ENCODE measurements at regions not wholly inside any gene's neighbourhood (a gene's known extent, or its start where the extent isn't known, plus 50 kb on each side); places are given as distances from the start of the nearest gene placed in this dataset.

DNA sequence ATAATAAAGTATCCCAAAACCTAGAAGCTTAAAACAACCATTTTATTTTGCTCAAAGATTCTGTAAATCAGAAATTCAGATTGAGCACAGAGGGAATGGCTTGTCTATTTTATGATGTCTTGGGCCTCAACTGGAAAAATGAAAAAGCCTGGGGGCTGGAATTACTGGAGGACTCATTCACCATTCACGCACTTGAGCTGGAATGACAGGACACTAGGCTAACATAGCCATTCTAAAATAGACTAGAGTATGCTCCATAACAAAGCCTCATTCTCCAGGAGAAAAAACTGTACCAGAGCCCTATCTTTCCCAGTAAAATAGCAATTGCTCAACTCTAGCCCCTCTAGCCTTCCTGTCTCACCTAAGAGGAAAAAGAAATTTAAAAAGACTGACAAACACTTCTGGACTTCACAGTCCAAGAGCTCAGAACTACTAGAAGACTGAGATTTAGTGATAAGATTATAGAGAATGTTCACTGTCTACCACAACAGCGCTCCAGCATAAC is 145.4 kb upstream of the BTBD3 start:
- Histone ChIP-seq H3K9me3 (peaks cover 0 to 20% (median 3%) of the 10 kb centered on the region in 12 donors), H3K27me3 (no peaks in the 10 kb centered on the region), H3K4me1 (no peaks in the 10 kb centered on the region), H3K4me3 (no peak overlapping the region), H3K36me3 (no peaks in the 10 kb centered on the region), H3K27ac (no peak overlapping the region)
- DNase-seq (no peak), ATAC-seq (no peak)
- intact Hi-C loops (cut with DNase I), result no loop called here
- TF ChIP-seq POLR2A (IDR thresholded peaks at IDR 0.05), result no peak
- WGBS, 4 donors, result 88 to 95% (median 90%) methylated on average over 2 of the region's 2 CpGs

DNA sequence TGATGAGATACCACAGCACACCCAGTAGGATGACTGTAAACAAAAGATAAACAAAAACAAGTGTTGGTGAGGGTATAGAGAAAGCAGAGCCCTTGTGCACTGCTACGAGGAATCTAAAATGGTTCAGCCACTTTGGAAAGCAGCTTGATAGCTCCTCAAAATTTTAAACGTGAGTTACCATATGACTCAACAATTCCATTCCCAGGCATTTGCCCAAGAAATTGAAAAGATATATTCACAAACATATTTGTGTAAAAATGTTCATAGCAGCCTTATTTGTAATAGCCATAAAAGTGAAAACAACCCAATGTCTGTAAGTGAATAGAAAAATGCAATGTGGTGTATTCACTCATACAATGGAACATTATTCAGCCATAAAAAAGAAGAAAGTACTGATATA is 141.0 kb upstream of the BTBD3 start:
- TF ChIP-seq POLR2A (IDR thresholded peaks at IDR 0.05), result no peak
- TF ChIP-seq, protein P1, sequence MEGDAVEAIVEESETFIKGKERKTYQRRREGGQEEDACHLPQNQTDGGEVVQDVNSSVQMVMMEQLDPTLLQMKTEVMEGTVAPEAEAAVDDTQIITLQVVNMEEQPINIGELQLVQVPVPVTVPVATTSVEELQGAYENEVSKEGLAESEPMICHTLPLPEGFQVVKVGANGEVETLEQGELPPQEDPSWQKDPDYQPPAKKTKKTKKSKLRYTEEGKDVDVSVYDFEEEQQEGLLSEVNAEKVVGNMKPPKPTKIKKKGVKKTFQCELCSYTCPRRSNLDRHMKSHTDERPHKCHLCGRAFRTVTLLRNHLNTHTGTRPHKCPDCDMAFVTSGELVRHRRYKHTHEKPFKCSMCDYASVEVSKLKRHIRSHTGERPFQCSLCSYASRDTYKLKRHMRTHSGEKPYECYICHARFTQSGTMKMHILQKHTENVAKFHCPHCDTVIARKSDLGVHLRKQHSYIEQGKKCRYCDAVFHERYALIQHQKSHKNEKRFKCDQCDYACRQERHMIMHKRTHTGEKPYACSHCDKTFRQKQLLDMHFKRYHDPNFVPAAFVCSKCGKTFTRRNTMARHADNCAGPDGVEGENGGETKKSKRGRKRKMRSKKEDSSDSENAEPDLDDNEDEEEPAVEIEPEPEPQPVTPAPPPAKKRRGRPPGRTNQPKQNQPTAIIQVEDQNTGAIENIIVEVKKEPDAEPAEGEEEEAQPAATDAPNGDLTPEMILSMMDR (IDR thresholded peaks at IDR 0.05), result no peak
- H3K4me1 ChIP-seq, result peaks cover 0 to 10% (median 0%) of the 10 kb centered on the region in 12 donors
- ATAC-seq (no peak), DNase-seq (no peak)
- no peaks in the 10 kb centered on the region for H3K27me3 ChIP-seq
- no peak overlapping the region for H3K4me3 ChIP-seq
- no peak overlapping the region for H3K27ac ChIP-seq
- no peaks in the 10 kb centered on the region for H3K36me3 ChIP-seq
- H3K9me3 ChIP-seq, result peaks cover 0 to 19% (median 3%) of the 10 kb centered on the region in 12 donors
- intact Hi-C loops (cut with DNase I), result no loop called here
- WGBS, 4 donors, result 87 to 94% (median 90%) methylated on average over 2 of the region's 2 CpGs

DNA sequence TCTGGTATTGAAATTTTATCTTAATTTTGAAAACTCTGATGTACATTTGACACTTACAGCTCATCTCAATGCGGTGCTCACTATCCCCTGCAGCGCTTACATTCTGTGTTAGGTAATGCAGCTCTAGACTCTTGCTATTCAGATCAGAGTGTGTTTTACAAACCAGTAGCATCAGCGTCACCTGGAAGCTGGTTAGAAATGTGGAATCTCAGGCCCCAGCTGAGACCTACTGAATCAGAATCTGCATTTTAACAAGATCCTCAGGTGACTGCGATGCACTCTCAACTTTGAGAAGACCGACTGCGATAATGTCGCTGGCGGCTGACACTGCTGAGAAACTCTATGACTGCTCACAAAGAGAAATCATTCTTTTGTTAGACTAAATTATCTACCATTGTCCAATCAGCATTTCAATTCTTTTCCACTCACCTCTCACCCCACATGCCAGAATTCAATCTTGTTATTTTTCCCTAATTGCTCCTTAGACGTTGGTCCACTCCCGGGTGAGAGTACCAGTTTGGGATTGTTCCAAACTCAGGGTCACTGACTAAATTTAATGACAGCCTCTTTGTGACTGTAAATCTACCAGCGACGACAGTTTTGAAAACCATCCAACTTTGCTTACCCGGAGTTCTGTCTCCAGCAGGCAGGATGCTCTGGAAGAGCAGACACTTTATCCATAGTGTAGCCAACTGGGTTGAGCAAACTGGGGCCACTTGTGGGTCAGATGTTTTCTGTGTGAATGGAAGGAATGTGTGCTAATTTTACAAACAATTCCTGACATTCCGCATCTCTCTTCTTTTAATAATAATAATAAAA is 140.1 kb upstream of the BTBD3 start:
- WGBS, 4 donors, result 41 to 57% (median 50%) methylated on average over 14 of the region's 14 CpGs
- intact Hi-C loops (cut with DNase I), result no loop called here
- no peak for ATAC-seq
- no peaks in the 10 kb centered on the region for H3K36me3 ChIP-seq
- peak overlapping the region in 4 of 12 donors; percentile 11 to 26 (median 24) for H3K4me3 ChIP-seq
- TF ChIP-seq, protein P1 (IDR thresholded peaks at IDR 0.05), result no peak
- no peak for TF ChIP-seq POLR2A (IDR thresholded peaks at IDR 0.05)
- peaks cover 0 to 10% (median 0%) of the 10 kb centered on the region in 12 donors for H3K4me1 ChIP-seq
- peaks cover 0 to 15% (median 2%) of the 10 kb centered on the region in 12 donors for H3K9me3 ChIP-seq
- peak overlapping the region in 1 of 12 donors; percentile 8 for H3K27ac ChIP-seq
- H3K27me3 ChIP-seq, result no peaks in the 10 kb centered on the region
- no peak for DNase-seq

DNA sequence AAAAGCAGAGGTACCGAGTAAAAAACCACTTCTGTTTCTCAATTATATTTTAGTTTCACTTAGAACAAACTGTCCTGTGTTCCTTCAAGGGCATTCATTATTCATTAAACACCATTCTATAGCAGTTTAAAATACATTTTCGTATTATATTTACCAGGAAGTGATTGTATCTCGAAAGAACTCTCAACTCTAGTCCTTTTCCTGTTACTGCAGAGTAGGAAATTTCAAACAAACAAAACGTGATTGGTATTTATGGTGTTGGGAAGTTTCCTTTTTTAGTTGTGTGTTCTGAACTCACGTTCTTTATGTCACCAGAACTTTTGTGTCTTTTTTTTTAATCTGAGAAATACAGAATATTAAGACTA is 139.5 kb upstream of the BTBD3 start:
- intact Hi-C loops (cut with DNase I), result no loop called here
- TF ChIP-seq POLR2A (IDR thresholded peaks at IDR 0.05), result no peak
- TF ChIP-seq, protein P1 (IDR thresholded peaks at IDR 0.05), result no peak
- H3K36me3 ChIP-seq, result no peaks in the 10 kb centered on the region
- peaks cover 0 to 12% (median 0%) of the 10 kb centered on the region in 12 donors for H3K9me3 ChIP-seq
- H3K4me3 ChIP-seq, result peak overlapping the region in 4 of 12 donors; percentile 11 to 26 (median 24)
- no peak for DNase-seq
- peaks cover 0 to 10% (median 0%) of the 10 kb centered on the region in 12 donors for H3K4me1 ChIP-seq
- H3K27ac ChIP-seq, result peak overlapping the region in 1 of 12 donors; percentile 8
- H3K27me3 ChIP-seq, result no peaks in the 10 kb centered on the region
- WGBS, 4 donors, result 33 to 40% (median 33%) methylated on average over 5 of the region's 5 CpGs
- ATAC-seq, result no peak
